Duodenal mucosa (tissue), 2 donors: ENCODE measurements at regions not wholly inside any gene's neighbourhood (a gene's known extent, or its start where the extent isn't known, plus 50 kb on each side); places are given as distances from the start of the nearest gene placed in this dataset.

Source experiments
- H3K27ac ChIP-seq: one replicate; pipeline ENCODE4 v1.7.0; 2013; ENCODE audit warnings: low read depth, low read length
- H3K27me3 ChIP-seq, 2 donors: one replicate each; pipeline ENCODE4 v1.7.0; 2013; ENCODE audit warnings: low read length in 2 of 2, control low read depth in 1 of 2; ENCODE audit not compliant: insufficient read depth in 2 of 2, control insufficient read depth in 1 of 2
- H3K36me3 ChIP-seq, 2 donors: one replicate each; pipeline ENCODE4 v1.7.0; 2013; ENCODE audit warnings: low read length in 2 of 2, control low read depth in 1 of 2; ENCODE audit not compliant: insufficient read depth in 2 of 2, control insufficient read depth in 1 of 2
- H3K4me1 ChIP-seq, 2 donors: one replicate each; pipeline ENCODE4 v1.7.0; 2013; ENCODE audit warnings: low read length in 2 of 2, control low read depth in 1 of 2; ENCODE audit not compliant: insufficient read depth in 2 of 2, control insufficient read depth in 1 of 2
- H3K4me3 ChIP-seq, 2 donors: one replicate each; pipeline ENCODE4 v1.7.0; 2013; ENCODE audit warnings: low read length in 2 of 2, low read depth in 1 of 2
- H3K9ac ChIP-seq, 2 donors: one replicate each; pipeline ENCODE4 v1.7.0; 2013; ENCODE audit warnings: low read length in 2 of 2, low read depth in 1 of 2
- H3K9me3 ChIP-seq, 2 donors: one replicate each; pipeline ENCODE4 v1.7.0; 2013; ENCODE audit warnings: low read length in 2 of 2, control low read depth in 1 of 2; ENCODE audit not compliant: control insufficient read depth in 1 of 2

GRCh38 chr1:168982778-168983177, 123.7 kb upstream of the ATP1B1 start:
- H3K27me3 ChIP-seq = no peaks in the 10 kb centered on the region
- no peak overlapping the region for H3K9ac ChIP-seq
- no peak overlapping the region for H3K27ac ChIP-seq
- no peaks in the 10 kb centered on the region for H3K9me3 ChIP-seq
- no peaks in the 10 kb centered on the region for H3K36me3 ChIP-seq
- no peak overlapping the region for H3K4me3 ChIP-seq
- no peaks in the 10 kb centered on the region for H3K4me1 ChIP-seq

GRCh38 chr1:168987330-168987729, 119.2 kb upstream of the ATP1B1 start:
- H3K9ac ChIP-seq = no peak overlapping the region
- H3K27me3 ChIP-seq = no peaks in the 10 kb centered on the region
- no peak overlapping the region for H3K27ac ChIP-seq
- H3K36me3 ChIP-seq = no peaks in the 10 kb centered on the region
- H3K9me3 ChIP-seq = no peaks in the 10 kb centered on the region
- H3K4me3 ChIP-seq = no peak overlapping the region
- no peaks in the 10 kb centered on the region for H3K4me1 ChIP-seq

GRCh38 chr1:168987923-168988322, 118.6 kb upstream of the ATP1B1 start:
- H3K36me3 ChIP-seq = no peaks in the 10 kb centered on the region
- no peak overlapping the region for H3K27ac ChIP-seq
- H3K4me1 ChIP-seq = no peaks in the 10 kb centered on the region
- no peaks in the 10 kb centered on the region for H3K9me3 ChIP-seq
- no peak overlapping the region for H3K4me3 ChIP-seq
- H3K9ac ChIP-seq = no peak overlapping the region
- no peaks in the 10 kb centered on the region for H3K27me3 ChIP-seq

DNA sequence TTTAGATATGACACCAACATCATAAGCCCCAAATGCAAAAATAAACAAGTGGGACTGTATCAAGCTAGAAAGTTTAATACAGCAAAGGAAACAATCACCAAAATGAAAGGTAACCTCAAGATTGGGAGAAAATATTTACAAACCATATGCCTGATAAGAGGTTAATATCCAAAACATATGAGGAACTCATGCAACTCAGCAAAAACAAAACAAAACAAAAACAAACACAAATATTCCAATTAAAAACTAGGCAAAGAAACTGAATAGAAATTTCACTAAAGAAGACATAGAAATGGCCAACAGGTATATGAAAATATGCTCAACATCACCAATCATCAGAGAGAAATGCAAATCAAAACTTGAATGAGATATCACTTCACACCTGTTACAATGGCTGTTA, 116.5 kb upstream of the ATP1B1 start:
- Histone ChIP-seq H3K27ac (no peak overlapping the region), H3K4me3 (no peak overlapping the region), H3K36me3 (no peaks in the 10 kb centered on the region), H3K27me3 (no peaks in the 10 kb centered on the region), H3K9me3 (no peaks in the 10 kb centered on the region), H3K9ac (no peak overlapping the region), H3K4me1 (no peaks in the 10 kb centered on the region)

DNA sequence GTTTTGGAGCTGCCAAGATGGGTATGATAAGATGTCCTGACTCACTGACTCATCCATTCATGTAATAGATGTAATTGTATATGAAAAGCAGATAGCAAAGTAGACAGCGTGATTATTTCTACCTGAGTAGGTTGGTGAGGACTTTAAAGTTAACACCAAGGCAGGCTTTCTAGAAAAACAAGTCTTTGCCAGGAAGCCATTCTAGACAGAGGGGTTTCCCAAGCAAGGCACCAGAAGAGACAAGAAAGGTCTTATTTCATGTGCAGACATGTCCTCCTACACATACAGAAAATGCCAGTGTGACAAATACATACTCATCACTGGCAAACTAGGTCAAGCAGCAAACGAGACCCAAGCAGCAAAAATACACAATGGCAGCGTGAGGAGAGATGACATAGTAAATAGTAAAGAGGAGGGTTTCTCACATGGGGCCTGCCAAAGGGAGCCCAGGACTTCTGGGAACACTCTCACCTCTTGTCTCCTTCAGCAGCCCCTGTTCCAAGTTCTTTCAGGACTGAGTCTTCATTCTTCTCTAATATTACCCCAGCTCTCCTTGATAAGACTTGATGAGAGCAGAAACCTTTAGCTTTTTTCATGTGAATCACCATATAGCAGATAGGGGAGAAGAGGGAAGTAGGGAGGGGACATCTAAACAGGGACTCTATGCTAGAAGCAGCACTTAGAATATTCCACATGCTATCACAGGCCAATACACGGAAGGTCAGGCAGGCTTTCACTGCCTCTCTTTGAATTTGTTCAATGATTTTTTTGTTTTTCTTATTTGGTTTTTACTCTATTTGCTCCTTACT, 114.6 kb upstream of the ATP1B1 start:
- H3K9me3 ChIP-seq = no peaks in the 10 kb centered on the region
- no peaks in the 10 kb centered on the region for H3K4me1 ChIP-seq
- H3K27me3 ChIP-seq = no peaks in the 10 kb centered on the region
- H3K27ac ChIP-seq = no peak overlapping the region
- no peak overlapping the region for H3K9ac ChIP-seq
- H3K36me3 ChIP-seq = no peaks in the 10 kb centered on the region
- H3K4me3 ChIP-seq = no peak overlapping the region

- H3K27ac ChIP-seq = no peak overlapping the region
- H3K9me3 ChIP-seq = no peaks in the 10 kb centered on the region
- H3K9ac ChIP-seq = no peak overlapping the region
- H3K4me3 ChIP-seq = no peak overlapping the region
- H3K27me3 ChIP-seq = no peaks in the 10 kb centered on the region
- H3K36me3 ChIP-seq = no peaks in the 10 kb centered on the region
- no peaks in the 10 kb centered on the region for H3K4me1 ChIP-seq
These were observed 105.1 kb upstream of the ATP1B1 start for GRCh38 chr1:169001353-169001752.

DNA sequence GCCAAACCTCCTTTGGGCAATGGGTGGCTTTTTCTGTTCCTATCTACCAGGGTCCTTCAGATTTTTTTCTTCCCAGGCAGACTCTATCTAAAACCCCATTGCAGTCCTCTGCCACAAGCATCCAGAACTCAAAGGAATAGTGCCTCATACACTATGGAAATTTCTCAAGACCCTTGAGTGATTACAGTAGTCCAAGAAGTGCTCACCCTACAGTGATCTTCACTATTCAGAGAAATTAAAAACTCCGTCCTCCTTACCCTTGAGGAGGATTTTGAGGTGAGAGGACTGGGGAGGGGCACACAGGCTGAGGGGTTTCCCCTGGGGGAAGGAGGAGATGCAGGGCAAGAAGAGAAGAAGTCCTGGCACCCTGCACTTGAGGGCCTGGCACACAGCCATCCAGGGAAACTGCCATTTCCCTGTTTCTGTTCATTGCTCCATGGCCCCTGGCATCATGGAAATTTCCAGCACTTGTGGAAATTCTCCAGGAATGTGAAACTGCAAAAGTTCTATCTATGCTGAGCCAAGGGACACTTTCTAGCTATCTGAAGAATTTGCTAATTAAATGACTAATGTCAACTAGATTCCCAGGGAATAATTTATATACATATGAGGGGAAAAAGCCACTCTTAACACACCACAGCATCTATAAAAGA, 102.5 kb upstream of the ATP1B1 start:
- H3K36me3 ChIP-seq = no peaks in the 10 kb centered on the region
- no peaks in the 10 kb centered on the region for H3K9me3 ChIP-seq
- H3K9ac ChIP-seq = no peak overlapping the region
- H3K4me3 ChIP-seq = no peak overlapping the region
- no peaks in the 10 kb centered on the region for H3K4me1 ChIP-seq
- H3K27ac ChIP-seq = no peak overlapping the region
- H3K27me3 ChIP-seq = no peaks in the 10 kb centered on the region

- Histone ChIP-seq H3K4me1 (no peaks in the 10 kb centered on the region), H3K27ac (no peak overlapping the region), H3K9ac (no peak overlapping the region), H3K4me3 (no peak overlapping the region), H3K36me3 (no peaks in the 10 kb centered on the region), H3K27me3 (no peaks in the 10 kb centered on the region), H3K9me3 (no peaks in the 10 kb centered on the region)
These were observed 100.7 kb upstream of the ATP1B1 start for GRCh38 chr1:169005776-169006175.

GRCh38 chr1:169009666-169010065, 96.8 kb upstream of the ATP1B1 start:
- Histone ChIP-seq H3K36me3 (no peaks in the 10 kb centered on the region), H3K4me1 (no peaks in the 10 kb centered on the region), H3K27me3 (no peaks in the 10 kb centered on the region), H3K4me3 (no peak overlapping the region), H3K27ac (no peak overlapping the region), H3K9ac (no peak overlapping the region), H3K9me3 (no peaks in the 10 kb centered on the region)

DNA sequence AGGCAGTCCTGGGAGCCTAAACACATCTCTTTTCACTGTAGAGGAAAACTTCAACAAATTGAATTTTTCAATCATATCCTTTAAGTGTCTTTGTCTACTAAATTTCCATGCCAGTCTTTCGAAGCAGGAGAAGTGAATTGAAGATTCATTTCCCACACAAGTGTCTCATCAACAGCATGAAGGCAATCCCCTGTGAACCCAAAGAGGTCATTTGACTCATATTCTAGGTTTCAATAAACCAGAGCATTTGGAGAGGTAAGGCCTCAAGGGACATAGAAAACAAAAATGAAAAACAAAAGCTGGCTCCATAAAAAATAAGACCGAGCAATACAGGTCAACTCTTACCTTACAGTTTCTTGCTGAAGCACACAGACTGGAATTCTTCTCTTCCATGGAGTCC, 94.1 kb upstream of the ATP1B1 start:
- Histone ChIP-seq H3K27me3 (no peaks in the 10 kb centered on the region), H3K27ac (no peak overlapping the region), H3K9ac (no peak overlapping the region), H3K4me3 (no peak overlapping the region), H3K9me3 (no peaks in the 10 kb centered on the region), H3K4me1 (peaks cover 1 to 5% of the 10 kb centered on the region in 2 donors), H3K36me3 (no peaks in the 10 kb centered on the region)
